ENCODE measurements at regions not wholly inside any gene's neighbourhood (a gene's known extent, or its start where the extent isn't known, plus 50 kb on each side); places are given as distances from the start of the nearest gene placed in this dataset.

DNA sequence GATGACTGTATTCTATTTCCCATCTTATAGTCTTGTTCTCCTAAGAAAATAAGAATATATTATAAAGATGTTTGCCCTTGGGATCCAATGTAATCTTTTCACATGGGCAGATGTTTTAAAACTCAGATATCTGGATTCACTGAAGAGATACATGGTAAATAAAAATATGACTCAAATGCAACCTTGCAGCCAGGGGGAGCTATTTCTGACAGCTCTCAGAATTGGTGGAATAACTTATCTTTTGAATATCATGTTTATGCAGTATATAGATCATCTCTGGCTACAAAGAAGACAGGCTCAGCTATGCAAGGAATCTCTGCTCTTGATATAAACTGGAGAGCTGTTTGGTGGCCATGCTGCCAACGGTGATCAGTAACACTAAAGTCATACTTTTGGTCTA lies 274.7 kb downstream of the GLUD2 start:
- 46 to 91% (median 83%) methylated on average over 1 of the region's 1 CpG for WGBS, 5 donors
- DNase-seq: no peak

GRCh38 chrX:121323337-121323736 lies 275.9 kb downstream of the GLUD2 start:
- no peaks in the 10 kb centered on the region for H3K36me3 ChIP-seq
- intact Hi-C loops (cut with DNase I; ENCODE audit: low total_unique reads): no loop called here
- no peak for DNase-seq
- no peak for TF ChIP-seq CTCF (IDR thresholded peaks at IDR 0.05 in 8 of 11, conservative IDR thresholded peaks at IDR 0.05 in 3 of 11)
- no peak for TF ChIP-seq POLR2A (IDR thresholded peaks at IDR 0.05)
- no peak for TF ChIP-seq POLR2AphosphoS5 (IDR thresholded peaks at IDR 0.05)
- H3K27me3 ChIP-seq (replicated peaks in 1 of 7): no peaks in the 10 kb centered on the region
- H3K4me3 ChIP-seq: no peak overlapping the region
- H3K27ac ChIP-seq: no peak overlapping the region
- no peaks in the 10 kb centered on the region for H3K4me1 ChIP-seq
- 77 to 100% (median 95%) methylated on average over 1 of the region's 1 CpG for WGBS, 5 donors
- H3K9me3 ChIP-seq: no peaks in the 10 kb centered on the region

More for the DNA sequence above, 274.7 kb downstream of the GLUD2 start:
- no peaks in the 10 kb centered on the region for H3K4me1 ChIP-seq
- H3K27ac ChIP-seq: no peak overlapping the region
- TF ChIP-seq POLR2AphosphoS5 (IDR thresholded peaks at IDR 0.05) (no peak), CTCF (IDR thresholded peaks at IDR 0.05 in 8 of 11, conservative IDR thresholded peaks at IDR 0.05 in 3 of 11) (no peak), POLR2A (IDR thresholded peaks at IDR 0.05) (no peak)
- H3K27me3 ChIP-seq (replicated peaks in 1 of 7): no peaks in the 10 kb centered on the region
- intact Hi-C loops (cut with DNase I; ENCODE audit: low total_unique reads): no loop called here
- H3K4me3 ChIP-seq: no peak overlapping the region
- H3K36me3 ChIP-seq: no peaks in the 10 kb centered on the region
- no peaks in the 10 kb centered on the region for H3K9me3 ChIP-seq

DNA sequence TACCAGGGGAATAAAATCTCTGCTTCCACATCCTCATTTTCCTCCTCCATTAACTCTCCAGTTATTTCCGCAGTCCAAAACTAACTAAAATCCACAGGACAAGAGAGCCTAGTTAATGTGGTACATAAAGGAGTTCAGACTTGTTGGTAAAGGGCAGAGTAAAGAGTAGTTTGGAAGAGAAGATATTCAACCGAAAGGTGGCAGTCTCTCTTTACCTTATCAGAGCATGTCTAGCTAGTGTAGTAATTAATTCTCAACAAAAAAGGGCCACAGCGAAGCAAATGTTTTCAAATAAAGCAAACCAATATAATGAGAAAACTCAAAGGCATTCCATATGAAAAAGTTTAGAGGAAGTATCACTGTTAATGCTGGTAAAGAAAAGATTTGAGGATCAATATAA lies 286.5 kb downstream of the GLUD2 start:
- Histone ChIP-seq H3K4me1 (no peaks in the 10 kb centered on the region), H3K9me3 (no peaks in the 10 kb centered on the region), H3K27me3 (replicated peaks in 1 of 7) (no peaks in the 10 kb centered on the region), H3K4me3 (no peak overlapping the region), H3K27ac (no peak overlapping the region), H3K36me3 (no peaks in the 10 kb centered on the region)
- DNase-seq: no peak
- intact Hi-C loops (cut with DNase I; ENCODE audit: low total_unique reads): no loop called here
- 44 to 64% (median 52%) methylated on average over 3 of the region's 3 CpGs for WGBS, 5 donors
- TF ChIP-seq CTCF (IDR thresholded peaks at IDR 0.05 in 8 of 11, conservative IDR thresholded peaks at IDR 0.05 in 3 of 11) (no peak), POLR2AphosphoS5 (IDR thresholded peaks at IDR 0.05) (no peak), POLR2A (IDR thresholded peaks at IDR 0.05) (no peak)

- 61 to 96% (median 80%) methylated on average over 4 of the region's 4 CpGs for WGBS, 5 donors
- Histone ChIP-seq H3K4me1 (no peaks in the 10 kb centered on the region), H3K27ac (no peak overlapping the region), H3K36me3 (no peaks in the 10 kb centered on the region), H3K4me3 (no peak overlapping the region), H3K27me3 (replicated peaks in 1 of 7) (no peaks in the 10 kb centered on the region), H3K9me3 (no peaks in the 10 kb centered on the region)
- TF ChIP-seq CTCF (IDR thresholded peaks at IDR 0.05 in 8 of 11, conservative IDR thresholded peaks at IDR 0.05 in 3 of 11): no peak
- no peak for TF ChIP-seq POLR2AphosphoS5 (IDR thresholded peaks at IDR 0.05)
- no peak for TF ChIP-seq POLR2A (IDR thresholded peaks at IDR 0.05)
- intact Hi-C loops (cut with DNase I; ENCODE audit: low total_unique reads): no loop called here
- DNase-seq: no peak
These were observed 289.5 kb downstream of the GLUD2 start for GRCh38 chrX:121336831-121337421.

Data from spleen (tissue), 11 donors.